ENCODE measurements at regions not wholly inside any gene's neighbourhood (a gene's known extent, or its start where the extent isn't known, plus 50 kb on each side); places are given as distances from the start of the nearest gene placed in this dataset.

- no peak for DNase-seq (ENCODE audit: low read depth)
These were observed 177.2 kb upstream of the TUT7 start for GRCh38 chr9:86531273-86531970.

- DNase-seq (ENCODE audit: low read depth): no peak
These were observed 175.5 kb upstream of the TUT7 start for GRCh38 chr9:86529496-86530275.

DNA sequence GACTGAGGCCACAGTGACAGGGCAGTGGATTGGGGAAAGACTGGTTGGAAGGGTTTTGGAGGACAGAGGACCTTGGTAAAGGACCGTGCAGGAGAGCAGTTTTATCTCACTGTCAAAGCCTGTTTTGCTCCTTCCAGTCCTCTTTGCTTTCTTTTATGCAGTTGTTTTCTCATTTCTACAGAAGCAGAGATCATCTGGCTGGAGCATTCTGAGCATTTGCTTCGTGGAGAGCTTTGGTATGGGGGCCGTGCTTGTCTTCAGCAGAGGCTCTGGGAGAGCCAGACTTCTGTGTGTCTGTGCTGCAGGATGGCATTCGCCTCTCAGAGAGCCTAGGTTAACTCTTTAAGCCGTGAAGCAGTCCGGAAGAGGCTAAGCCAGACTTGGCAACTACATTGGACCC is 171.8 kb upstream of the TUT7 start:
- no peak for DNase-seq (ENCODE audit: low read depth)

GRCh38 chr9:86525182-86525581 is 171.0 kb upstream of the TUT7 start:
- DNase-seq (ENCODE audit: low read depth): no peak

- DNase-seq (ENCODE audit: low read depth): no peak
These were observed 167.8 kb upstream of the TUT7 start for GRCh38 chr9:86521977-86522376.

DNA sequence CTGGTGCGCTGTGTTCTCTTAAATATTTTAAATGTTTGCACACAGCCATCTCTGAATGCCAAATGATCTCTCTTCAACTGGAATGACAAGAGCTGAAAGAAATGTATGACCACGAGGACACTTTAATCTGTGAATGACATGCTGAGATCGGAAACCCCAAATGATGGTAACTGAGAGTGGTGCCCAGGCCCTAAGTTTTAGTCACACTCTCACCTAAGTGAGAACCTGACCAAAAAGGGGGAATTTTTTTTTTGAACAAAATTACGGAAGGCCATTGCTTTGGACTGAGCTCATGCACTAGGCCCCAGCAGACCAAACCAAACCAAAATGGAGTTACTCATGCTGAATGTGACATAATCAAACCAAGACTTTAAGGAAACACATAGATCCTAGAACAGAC is 167.1 kb upstream of the TUT7 start:
- DNase-seq (ENCODE audit: low read depth): no peak

GRCh38 chr9:86519066-86519615 is 164.9 kb upstream of the TUT7 start:
- no peak for DNase-seq (ENCODE audit: low read depth)

- DNase-seq (ENCODE audit: low read depth): no peak
These were observed 163.3 kb upstream of the TUT7 start for GRCh38 chr9:86517475-86517874.

GRCh38 chr9:86516564-86516963 is 162.4 kb upstream of the TUT7 start:
- no peak for DNase-seq (ENCODE audit: low read depth)

GRCh38 chr9:86515221-86515620 is 161.0 kb upstream of the TUT7 start:
- no peak for DNase-seq (ENCODE audit: low read depth)

DNA sequence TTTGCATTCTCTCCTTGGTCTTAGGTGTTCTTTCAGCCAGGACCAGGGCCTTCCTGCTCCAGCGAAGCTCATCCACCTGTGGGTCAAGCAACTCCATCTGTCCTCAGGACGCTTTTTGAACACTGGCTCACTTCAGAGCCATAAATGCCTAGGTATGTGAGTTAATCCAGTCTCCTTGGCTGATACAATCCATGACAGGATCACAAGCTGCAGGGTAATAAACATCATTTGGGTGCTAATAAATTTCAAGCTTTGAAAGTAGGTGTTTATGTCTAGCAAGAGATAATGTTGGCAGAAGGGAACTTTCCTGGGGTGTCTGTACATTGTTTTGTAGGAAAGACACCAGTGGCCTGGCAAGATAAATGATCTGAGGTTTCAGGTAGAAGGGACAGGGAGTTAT is 159.2 kb upstream of the TUT7 start:
- DNase-seq (ENCODE audit: low read depth): no peak

- DNase-seq (ENCODE audit: low read depth): no peak
These were observed 158.7 kb upstream of the TUT7 start for GRCh38 chr9:86512929-86513328.

DNA sequence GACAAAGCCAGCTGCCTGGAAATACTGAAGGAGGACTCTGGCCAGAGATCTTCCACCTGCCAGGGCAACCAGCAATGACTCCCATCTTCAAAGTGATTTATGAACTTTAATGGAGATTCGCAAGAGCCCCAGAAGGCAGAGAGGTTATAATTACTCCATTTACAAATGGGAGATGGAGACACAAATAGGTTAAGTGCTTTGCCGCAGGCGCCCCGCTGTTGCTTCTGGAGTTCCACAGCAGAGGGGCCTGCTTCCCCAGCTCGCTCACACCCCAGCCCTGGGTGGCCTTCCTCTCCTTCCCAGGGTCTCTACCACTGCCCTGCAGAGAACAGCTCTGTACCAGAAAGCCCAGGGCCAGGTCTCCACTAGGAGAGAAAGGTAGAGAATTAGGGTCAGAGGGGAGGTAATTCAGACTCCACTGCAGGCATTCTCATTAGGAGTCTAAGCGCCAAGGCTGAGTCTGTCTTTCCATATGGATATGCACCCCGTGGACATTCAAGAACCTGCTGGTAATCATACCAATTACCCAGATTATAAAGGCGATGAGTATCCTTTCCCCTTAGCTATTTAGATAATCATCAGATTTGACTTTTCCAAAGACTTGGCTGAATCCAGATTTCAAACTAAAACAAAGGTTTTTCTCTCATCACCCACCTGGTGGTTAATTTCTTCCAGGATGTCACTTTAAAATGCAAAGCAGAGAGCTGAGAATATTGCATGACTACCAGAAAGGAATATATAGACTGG is 157.6 kb upstream of the TUT7 start:
- DNase-seq (ENCODE audit: low read depth): no peak

DNA sequence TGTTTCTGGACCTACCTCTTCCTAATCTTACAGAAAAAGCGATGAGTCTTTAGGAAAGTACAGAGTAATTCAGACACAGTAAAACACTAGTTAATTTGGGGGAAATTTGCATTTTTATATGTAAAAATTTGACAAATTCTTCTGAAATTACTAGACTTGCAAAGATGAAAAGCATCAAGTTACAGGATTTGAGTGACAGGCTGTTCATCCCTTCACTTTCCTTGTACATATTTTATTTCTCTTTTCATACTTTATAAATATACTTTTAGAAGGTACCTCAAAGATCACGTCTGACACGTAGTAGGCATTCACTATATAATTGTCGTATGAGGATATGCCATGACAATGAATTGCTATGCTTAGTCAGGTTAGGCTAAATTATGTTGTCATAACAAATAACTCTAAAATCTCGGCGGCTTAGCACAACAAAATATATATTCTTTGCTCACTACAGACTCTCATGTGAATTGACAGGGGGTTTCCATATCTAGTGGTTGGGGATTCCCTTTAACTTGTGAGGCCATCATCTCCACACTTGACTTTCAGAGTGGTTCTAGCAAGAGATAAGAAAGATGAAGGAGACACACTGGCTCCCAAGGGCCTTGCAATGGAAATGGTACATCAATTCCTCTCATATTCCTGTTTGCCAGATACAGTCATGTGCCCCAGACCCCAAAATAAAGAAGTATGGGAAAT is 154.1 kb upstream of the TUT7 start:
- no peak for DNase-seq (ENCODE audit: low read depth)

- DNase-seq (ENCODE audit: low read depth): no peak
These were observed 153.0 kb upstream of the TUT7 start for GRCh38 chr9:86507212-86507630.

- no peak for DNase-seq (ENCODE audit: low read depth)
These were observed 149.7 kb upstream of the TUT7 start for GRCh38 chr9:86503942-86504341.

DNA sequence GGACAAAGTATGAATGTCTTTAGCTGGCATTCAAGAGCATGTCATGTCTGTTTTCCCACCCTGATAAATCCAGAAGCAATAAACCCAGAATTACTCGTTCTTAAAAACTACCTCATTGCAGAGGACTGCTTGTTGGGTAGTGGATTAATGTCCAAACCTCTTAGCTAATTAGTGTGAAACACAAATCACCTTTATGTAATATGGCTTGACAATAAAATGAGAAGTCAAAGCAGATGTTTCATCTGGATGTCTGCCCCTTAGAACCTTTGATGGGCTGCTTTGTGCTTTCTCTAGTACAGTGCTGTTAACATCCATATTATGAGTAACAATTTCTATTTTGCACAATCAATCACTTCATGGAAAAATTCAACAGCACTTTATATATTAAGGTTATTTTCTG is 149.1 kb upstream of the TUT7 start:
- peak; percentile 56 for DNase-seq (ENCODE audit: low read depth)

DNA sequence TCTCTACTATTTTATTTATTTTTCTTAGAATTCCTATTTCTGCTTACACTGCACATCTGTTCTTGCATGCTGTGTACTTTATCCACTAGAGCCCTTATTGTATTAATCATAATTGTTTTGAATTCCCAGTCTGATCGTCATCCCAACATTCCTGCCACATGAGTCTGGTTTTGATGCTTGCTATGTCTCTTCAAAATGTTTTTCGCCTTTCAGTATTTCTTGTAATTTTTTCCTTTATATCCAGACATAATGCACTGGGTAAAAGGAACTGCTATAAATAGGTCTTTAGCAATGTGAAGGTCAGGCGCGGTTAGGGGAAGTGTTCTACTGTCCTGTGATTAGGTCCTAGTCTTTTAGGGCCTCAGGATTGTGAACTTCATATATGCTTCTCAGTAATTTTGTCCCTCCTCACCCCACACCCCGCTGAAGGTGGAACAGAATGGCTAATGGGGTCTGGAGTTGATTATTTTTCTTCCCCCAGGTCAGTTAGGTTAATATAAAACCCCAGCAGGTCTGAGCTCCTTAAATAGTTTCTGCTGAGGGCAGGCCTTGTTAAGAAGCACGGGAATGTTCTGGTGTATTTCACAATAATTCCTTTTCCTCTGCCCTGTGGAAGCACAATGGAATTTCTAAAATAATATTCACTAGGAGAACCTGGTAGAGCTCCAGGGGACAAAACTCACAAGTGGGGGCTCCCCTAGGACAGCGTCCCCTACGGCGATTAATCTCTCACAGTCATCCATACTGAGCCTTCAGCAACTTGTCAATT is 146.6 kb upstream of the TUT7 start:
- peak; percentile 73 for DNase-seq (ENCODE audit: low read depth)

DNA sequence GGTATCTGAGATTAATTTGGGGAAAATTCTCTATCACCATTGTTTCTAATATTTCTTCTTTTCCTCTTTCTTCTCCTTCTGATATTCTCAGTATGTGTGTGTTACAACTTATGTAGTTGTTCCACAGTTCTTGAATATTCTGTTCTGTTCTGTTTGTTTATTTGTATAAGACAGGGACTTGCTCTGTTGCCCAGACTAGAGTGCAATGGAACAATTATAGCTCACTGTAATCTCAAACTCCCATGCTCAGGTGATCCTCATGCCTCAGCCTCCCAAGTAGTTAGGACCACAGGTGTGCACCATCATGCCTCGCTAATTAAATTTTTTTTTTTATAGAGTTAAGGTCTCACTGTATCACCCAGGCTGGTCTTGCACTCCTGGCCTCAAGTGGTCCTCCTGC is 145.8 kb upstream of the TUT7 start:
- DNase-seq (ENCODE audit: low read depth): no peak

- peak; percentile 62 for DNase-seq (ENCODE audit: low read depth)
These were observed 140.5 kb upstream of the TUT7 start for GRCh38 chr9:86494644-86495111.

Data from GM04504 (cell line).